Activated B cell treated with CpG ODN at 0.5 μM for 24 hours (primary cell): ENCODE measurements at regions not wholly inside any gene's neighbourhood (a gene's known extent, or its start where the extent isn't known, plus 50 kb on each side); places are given as distances from the start of the nearest gene placed in this dataset.
A peak's percentile ranks its signal among the peaks of the same experiment; 100 is the strongest.
"Not testable (repeated sequence)": the region's sequence is repeated elsewhere in the genome, so short reads cannot be mapped to it uniquely, and the experiment has no call there.

Experiments
- ATAC-seq: fragments of 200-7000 bp; cut with Tn5 transposase; one replicate; pipeline ENCODE4 v1.10.0; 2021; ENCODE audit warnings: low read depth, mild to moderate bottlenecking, moderate library complexity
- CTCF ChIA-PET: fragments of 350-600 bp; sonication (Branson Sonifier 250); formaldehyde crosslinking; loops from one replicate; lab custom pipeline; 2021; ENCODE audit warnings: antibody characterized with exemption; lab: Charles Lee
- POLR2A ChIA-PET: fragments of 350-600 bp; sonication (Branson Sonifier 250); formaldehyde crosslinking; loops from one replicate; lab custom pipeline; 2021; ENCODE audit warnings: antibody characterized with exemption; lab: Charles Lee
- DNase-seq: peaks from one replicate; pipeline ENCODE4 v3.0.0; 2022
- H3K27ac Mint-ChIP-seq: one replicate; pipeline ENCODE4 v1.8.0; 2020; ENCODE audit warnings: mixed read lengths
- H3K27me3 Mint-ChIP-seq: one replicate; pipeline ENCODE4 v1.8.0; 2021; ENCODE audit warnings: mixed read lengths
- H3K36me3 Mint-ChIP-seq: one replicate; pipeline ENCODE4 v1.8.0; 2021; ENCODE audit warnings: low read depth, mixed read lengths
- H3K4me1 Mint-ChIP-seq: one replicate; pipeline ENCODE4 v1.8.0; 2021; ENCODE audit warnings: mixed read lengths
- H3K4me3 Mint-ChIP-seq: one replicate; pipeline ENCODE4 v1.8.0; 2020; ENCODE audit warnings: mild to moderate bottlenecking, mixed read lengths
- H3K9me3 Mint-ChIP-seq: one replicate; pipeline ENCODE4 v1.8.0; 2020; ENCODE audit warnings: mixed read lengths
- intact Hi-C: fragments of 100-400 bp; cut with micrococcal nuclease; formaldehyde crosslinking; loops from one replicate; pipeline ENCODE4 v1.15.1; 2024
- TF ChIP-seq, protein P1 (sequence below): fragments of 200-600 bp; IDR thresholded peaks from one replicate; pipeline ENCODE4 v1.8.0; 2022; ENCODE audit warnings: antibody characterized with exemption, mild to moderate bottlenecking

DNA sequence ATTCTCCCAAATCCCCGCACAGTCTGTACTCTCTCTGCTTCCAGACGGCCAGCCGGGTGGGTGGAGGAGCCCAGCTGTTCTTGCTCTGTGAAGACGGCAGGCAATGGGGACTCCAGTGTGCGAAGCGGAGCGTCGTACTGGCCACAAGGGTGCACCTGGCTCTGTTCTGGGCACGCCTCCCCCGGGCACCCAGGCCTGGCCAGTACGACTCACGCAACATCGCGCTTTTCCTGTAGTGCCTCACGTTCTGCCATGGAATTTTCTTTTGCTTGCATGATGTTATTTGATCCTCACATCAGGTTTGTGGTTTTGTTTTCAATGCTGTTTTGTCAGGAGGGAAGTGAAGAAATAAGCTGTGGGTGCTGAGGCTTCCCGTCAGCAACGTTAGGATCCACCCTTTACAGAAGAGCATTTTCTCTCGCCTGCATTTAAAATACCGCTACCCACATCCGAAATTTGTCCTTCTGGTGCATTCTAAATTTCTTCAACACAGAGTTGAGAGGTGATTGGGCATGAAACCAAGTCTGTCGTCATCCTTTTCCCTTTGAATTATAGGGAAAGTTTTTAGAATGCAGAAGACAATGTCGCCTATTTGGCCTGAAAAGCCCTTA lies 311.7 kb downstream of the TRIM36 start:
- no peaks in the 10 kb centered on the region for H3K36me3 Mint-ChIP-seq
- CTCF ChIA-PET = no interaction called here
- DNase-seq (no peak), ATAC-seq (no peak)
- intact Hi-C loops = no loop called here
- POLR2A ChIA-PET = no interaction called here
- TF ChIP-seq, protein P1, sequence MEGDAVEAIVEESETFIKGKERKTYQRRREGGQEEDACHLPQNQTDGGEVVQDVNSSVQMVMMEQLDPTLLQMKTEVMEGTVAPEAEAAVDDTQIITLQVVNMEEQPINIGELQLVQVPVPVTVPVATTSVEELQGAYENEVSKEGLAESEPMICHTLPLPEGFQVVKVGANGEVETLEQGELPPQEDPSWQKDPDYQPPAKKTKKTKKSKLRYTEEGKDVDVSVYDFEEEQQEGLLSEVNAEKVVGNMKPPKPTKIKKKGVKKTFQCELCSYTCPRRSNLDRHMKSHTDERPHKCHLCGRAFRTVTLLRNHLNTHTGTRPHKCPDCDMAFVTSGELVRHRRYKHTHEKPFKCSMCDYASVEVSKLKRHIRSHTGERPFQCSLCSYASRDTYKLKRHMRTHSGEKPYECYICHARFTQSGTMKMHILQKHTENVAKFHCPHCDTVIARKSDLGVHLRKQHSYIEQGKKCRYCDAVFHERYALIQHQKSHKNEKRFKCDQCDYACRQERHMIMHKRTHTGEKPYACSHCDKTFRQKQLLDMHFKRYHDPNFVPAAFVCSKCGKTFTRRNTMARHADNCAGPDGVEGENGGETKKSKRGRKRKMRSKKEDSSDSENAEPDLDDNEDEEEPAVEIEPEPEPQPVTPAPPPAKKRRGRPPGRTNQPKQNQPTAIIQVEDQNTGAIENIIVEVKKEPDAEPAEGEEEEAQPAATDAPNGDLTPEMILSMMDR = no peak
- H3K9me3 Mint-ChIP-seq = no peaks in the 10 kb centered on the region
- no peaks in the 10 kb centered on the region for H3K27me3 Mint-ChIP-seq
- H3K27ac Mint-ChIP-seq = no peak overlapping the region
- peak overlapping the region; percentile 41 for H3K4me3 Mint-ChIP-seq
- H3K4me1 Mint-ChIP-seq = no peaks in the 10 kb centered on the region

DNA sequence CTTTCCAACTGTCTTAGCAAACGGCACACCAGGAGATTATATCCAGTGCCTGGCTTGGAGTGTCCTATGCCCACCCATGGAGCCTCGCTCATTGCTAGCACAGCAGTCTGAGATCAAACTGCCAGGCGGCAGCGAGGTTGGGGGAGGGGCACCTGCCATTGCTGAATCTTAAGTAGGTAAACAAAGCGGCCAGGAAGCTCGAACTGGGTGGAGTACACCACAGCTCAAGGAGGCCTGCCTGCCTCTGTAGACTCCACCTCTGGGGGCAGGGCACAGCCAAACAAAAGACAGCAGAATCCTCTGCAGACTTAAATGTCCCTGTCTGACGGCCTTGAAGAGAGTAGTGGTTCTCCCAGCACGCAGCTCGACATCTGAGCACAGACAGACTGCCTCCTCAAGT lies 325.0 kb downstream of the TRIM36 start:
- POLR2A ChIA-PET, intact Hi-C loops, H3K27me3 Mint-ChIP-seq, DNase-seq, CTCF ChIA-PET, H3K4me3 Mint-ChIP-seq, H3K4me1 Mint-ChIP-seq, H3K27ac Mint-ChIP-seq, ATAC-seq, H3K36me3 Mint-ChIP-seq: not testable (repeated sequence)
- peaks cover 13% of the 10 kb centered on the region for H3K9me3 Mint-ChIP-seq

DNA sequence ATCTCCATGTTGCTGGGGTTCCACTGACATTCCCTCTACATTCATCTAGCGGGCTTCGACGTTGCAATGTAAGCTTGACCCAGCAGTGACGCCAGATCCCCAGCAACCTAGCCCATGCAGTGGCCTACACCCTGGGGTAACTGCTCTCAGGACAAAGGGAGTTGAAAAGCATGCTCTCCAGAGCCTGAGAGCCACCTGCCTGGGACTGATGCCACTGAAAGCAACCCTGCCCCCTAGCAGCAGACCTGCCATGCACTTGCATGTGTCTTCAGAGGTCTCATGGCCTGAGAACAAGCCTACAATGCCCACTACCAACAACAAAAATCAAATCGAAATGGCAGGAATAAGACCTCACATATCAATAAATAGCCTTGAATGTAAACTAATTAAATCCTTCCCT lies 330.3 kb downstream of the TRIM36 start:
- Mint-ChIP-seq H3K27ac (no peak overlapping the region), H3K4me3 (no peak overlapping the region), H3K4me1 (no peaks in the 10 kb centered on the region), H3K9me3 (no peaks in the 10 kb centered on the region), H3K27me3 (no peaks in the 10 kb centered on the region), H3K36me3 (no peaks in the 10 kb centered on the region)
- ChIA-PET POLR2A (no interaction called here), CTCF (no interaction called here)
- intact Hi-C loops = no loop called here
- ATAC-seq = no peak
- TF ChIP-seq, protein P1 = no peak
- no peak for DNase-seq

DNA sequence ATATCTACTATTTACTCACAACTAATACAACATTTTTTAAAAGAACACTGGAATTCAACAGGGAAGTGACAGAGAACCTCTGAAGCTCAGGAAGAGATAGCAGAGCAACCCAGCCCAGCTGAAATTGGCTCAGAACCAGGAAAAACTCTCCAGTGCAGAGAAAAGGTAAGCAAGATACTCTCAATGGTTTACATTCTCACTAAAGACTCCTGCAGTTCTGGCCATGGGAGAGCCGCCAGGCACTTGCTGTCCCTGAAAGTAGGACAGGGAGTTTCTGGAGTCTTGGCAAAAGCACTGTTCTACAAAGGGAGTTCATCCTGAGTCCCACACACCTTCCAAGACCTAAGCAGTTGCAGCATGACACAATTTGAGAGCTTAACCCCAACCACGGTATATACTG lies 330.8 kb downstream of the TRIM36 start:
- ChIA-PET POLR2A (no interaction called here), CTCF (no interaction called here)
- no peak overlapping the region for H3K27ac Mint-ChIP-seq
- intact Hi-C loops = no loop called here
- no peaks in the 10 kb centered on the region for H3K36me3 Mint-ChIP-seq
- H3K9me3 Mint-ChIP-seq = no peaks in the 10 kb centered on the region
- H3K27me3 Mint-ChIP-seq = no peaks in the 10 kb centered on the region
- H3K4me3 Mint-ChIP-seq = no peak overlapping the region
- H3K4me1 Mint-ChIP-seq = no peaks in the 10 kb centered on the region
- DNase-seq (no peak), ATAC-seq (no peak)
- TF ChIP-seq, protein P1 = no peak

DNA sequence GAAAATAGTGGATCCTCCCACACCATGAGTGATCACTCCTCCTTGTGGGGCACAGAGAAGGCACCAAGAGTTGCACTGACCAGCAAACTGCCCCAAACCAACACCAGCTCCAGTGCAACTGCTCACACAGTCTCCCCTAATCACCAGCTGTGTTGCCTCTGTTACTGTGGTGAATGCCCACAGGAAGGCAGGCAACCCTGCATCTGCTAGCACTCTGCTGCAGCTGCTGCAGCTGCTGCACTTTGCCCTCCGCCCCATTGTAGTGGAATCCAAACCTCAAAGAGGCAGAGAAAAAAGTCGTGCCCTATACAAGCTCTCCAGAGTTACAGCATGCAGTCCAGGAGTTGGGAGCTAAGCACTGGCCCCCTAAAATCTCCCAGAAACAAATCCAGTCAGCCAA lies 339.6 kb downstream of the TRIM36 start:
- CTCF ChIA-PET = no interaction called here
- Mint-ChIP-seq H3K4me3 (no peak overlapping the region), H3K4me1 (peaks cover 2% of the 10 kb centered on the region), H3K27ac (no peak overlapping the region), H3K9me3 (no peaks in the 10 kb centered on the region), H3K27me3 (no peaks in the 10 kb centered on the region), H3K36me3 (no peaks in the 10 kb centered on the region)
- POLR2A ChIA-PET = no interaction called here
- TF ChIP-seq, protein P1 = no peak
- intact Hi-C loops = no loop called here
- ATAC-seq (no peak), DNase-seq (no peak)

DNA sequence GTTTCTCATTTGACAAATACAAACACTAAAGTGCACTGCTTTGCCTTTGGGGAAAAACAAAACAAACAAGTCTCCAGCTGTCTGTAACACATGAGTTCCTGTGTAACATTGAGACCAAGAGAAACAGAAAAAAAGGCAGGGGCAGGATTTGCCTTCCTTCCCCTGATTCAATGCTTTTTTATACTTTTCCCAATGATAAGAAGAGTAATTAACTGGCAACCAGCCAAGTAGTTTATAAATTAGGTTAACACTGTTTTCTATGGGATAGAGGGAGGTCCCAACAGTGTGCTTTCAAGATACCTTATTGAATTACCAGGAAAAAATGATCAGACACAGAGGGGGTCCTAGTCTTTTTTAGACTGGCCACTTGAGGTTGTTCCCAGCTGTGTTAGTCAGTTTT lies 346.8 kb downstream of the TRIM36 start:
- peaks cover 3% of the 10 kb centered on the region for H3K9me3 Mint-ChIP-seq
- H3K4me3 Mint-ChIP-seq = no peak overlapping the region
- ChIA-PET CTCF (no interaction called here), POLR2A (no interaction called here)
- intact Hi-C loops = no loop called here
- DNase-seq (no peak), ATAC-seq (no peak)
- no peaks in the 10 kb centered on the region for H3K36me3 Mint-ChIP-seq
- no peak overlapping the region for H3K27ac Mint-ChIP-seq
- H3K4me1 Mint-ChIP-seq = no peaks in the 10 kb centered on the region
- TF ChIP-seq, protein P1 = no peak
- H3K27me3 Mint-ChIP-seq = no peaks in the 10 kb centered on the region
